ENCODE measurements at regions not wholly inside any gene's neighbourhood (a gene's known extent, or its start where the extent isn't known, plus 50 kb on each side); places are given as distances from the start of the nearest gene placed in this dataset.

GRCh38 chr17:14407541-14407940 lies 106.7 kb downstream of the HS3ST3B1 start:
- H2BK20ac ChIP-seq (ENCODE audit: low read length) = no peak overlapping the region
- H3K4me2 ChIP-seq (ENCODE audit: insufficient read depth in 1 of 2, low read depth in 2 of 2, low read length in 2 of 2) = no peak overlapping the region
- H3K27me3 ChIP-seq (replicated peaks in 1 of 4; ENCODE audit: control insufficient read depth in 3 of 4, extremely low read depth in 1 of 4, insufficient read depth in 3 of 4, low read length in 3 of 4) = no peaks in the 10 kb centered on the region
- H3K4ac ChIP-seq (replicated peaks; ENCODE audit: insufficient read length, low read depth, low read length) = no peak overlapping the region
- no peak for DNase-seq (ENCODE audit: low read depth in 1 of 2, low spot score in 2 of 2)
- H2AFZ ChIP-seq (ENCODE audit: low read length) = no peak overlapping the region
- no peak overlapping the region for H3K4me3 ChIP-seq (ENCODE audit: extremely low read depth in 1 of 4, insufficient read depth in 2 of 4, low read depth in 3 of 4, low read length in 4 of 4)
- ChIA-PET POLR2A (ENCODE audit: partially characterized antibody) (no interaction called here), CTCF (ENCODE audit: partially characterized antibody) (interaction anchor here (0.6 to 0.7 kb wide), 3 partner anchors 92 to 994 kb away, joined by 3 read pairs; no protein-coding TSS in a partner anchor)
- H3K4me1 ChIP-seq (replicated peaks in 1 of 4; ENCODE audit: control insufficient read depth in 3 of 4, insufficient read depth in 4 of 4, low read length in 3 of 4) = no peaks in the 10 kb centered on the region
- FAIRE-seq = no peak
- no peak overlapping the region for H2BK120ac ChIP-seq (replicated peaks; ENCODE audit: low read depth, low read length)
- no peaks in the 10 kb centered on the region for H3K79me1 ChIP-seq (ENCODE audit: low read depth, low read length)
- H3K14ac ChIP-seq (ENCODE audit: insufficient read length) = no peak overlapping the region
- no peak overlapping the region for H3K56ac ChIP-seq (replicated peaks; ENCODE audit: insufficient read length, low read depth, low read length)
- no peak overlapping the region for H3K9ac ChIP-seq (replicated peaks in 1 of 4; ENCODE audit: extremely low read depth in 1 of 4, low read depth in 3 of 4, low read length in 3 of 4)
- H4K8ac ChIP-seq (ENCODE audit: extremely low read depth, insufficient read depth, low read length) = no peak overlapping the region
- peaks cover under 1 to 6% of the 10 kb centered on the region in 2 experiments; a peak in 2 of 4 replicates for H3K9me3 ChIP-seq (ENCODE audit: insufficient read depth in 2 of 2, low read depth in 1 of 2, low read length in 1 of 2)
- no peaks in the 10 kb centered on the region for H4K20me1 ChIP-seq (replicated peaks in 1 of 2; ENCODE audit: control insufficient read depth in 1 of 2, insufficient read depth in 2 of 2, low read length in 2 of 2)
- no peaks in the 10 kb centered on the region for H3K36me3 ChIP-seq (ENCODE audit: control insufficient read depth in 2 of 4, insufficient read depth in 4 of 4, low read length in 3 of 4)
- H3K79me2 ChIP-seq (ENCODE audit: control insufficient read depth in 1 of 2, insufficient read depth in 2 of 2, low read length in 2 of 2) = no peaks in the 10 kb centered on the region
- WGBS, 2 experiments (ENCODE audit: extremely low coverage in 1 of 2, insufficient coverage in 1 of 2, insufficient read length in 1 of 2, insufficient replicate concordance in 2 of 2, low coverage in 1 of 2, low lambda C conversion rate in 2 of 2, missing lambda C conversion rate in 1 of 2) = 83% methylated on average over 2 of the region's 2 CpGs; no CpG with 5 or more reads in 1 of the 2 experiments
- no peak overlapping the region for H2BK12ac ChIP-seq (ENCODE audit: low read depth, low read length)
- H4K5ac ChIP-seq (ENCODE audit: insufficient read length, low read depth, low read length) = no peak overlapping the region
- H3K27ac ChIP-seq (ENCODE audit: low read depth, low read length) = no peak overlapping the region
- no peaks in the 10 kb centered on the region for H3K23me2 ChIP-seq (ENCODE audit: low read depth, low read length)
- no peak overlapping the region for H2AK5ac ChIP-seq (ENCODE audit: low read depth, low read length)
- H3K18ac ChIP-seq (ENCODE audit: extremely low read depth, low read length) = no peak overlapping the region
- no peak overlapping the region for H4K91ac ChIP-seq (replicated peaks; ENCODE audit: insufficient read length, low read length)
- H2BK5ac ChIP-seq (ENCODE audit: low read depth, low read length) = no peak overlapping the region
- no peak overlapping the region for H3K23ac ChIP-seq (ENCODE audit: insufficient read length)
- no peak overlapping the region for H2BK15ac ChIP-seq (ENCODE audit: low read length)
- TF ChIP-seq CTBP2 (IDR thresholded peaks at IDR 0.05; ENCODE audit: borderline replicate concordance, insufficient read depth, insufficient read length, low read length) (no peak), MAX (IDR thresholded peaks at IDR 0.05) (no peak), HDAC6 (IDR thresholded peaks at IDR 0.05; ENCODE audit: low read depth, low read length) (no peak), POLR2A (IDR thresholded peaks at IDR 0.05; ENCODE audit: control extremely low read depth in 1 of 2, low read depth in 2 of 2, low read length in 2 of 2) (no peak), E2F6 (IDR thresholded peaks at IDR 0.05) (no peak), SP1 (IDR thresholded peaks at IDR 0.05; ENCODE audit: low read depth, low read length) (no peak)

Data from H1 (cell line).